Memory B cell (primary cell): ENCODE measurements at regions not wholly inside any gene's neighbourhood (a gene's known extent, or its start where the extent isn't known, plus 50 kb on each side); places are given as distances from the start of the nearest gene placed in this dataset.

Source experiments
- ATAC-seq: fragments of 150-1000 bp; cut with Tn5 transposase; 2 replicates; pipeline ENCODE4 v1.10.0; 2021; ENCODE audit warnings: low read depth, mild to moderate bottlenecking, moderate library complexity
- DNase-seq, 2 donors: peaks; one replicate each; pipeline ENCODE4 v3.0.0; 2022; ENCODE audit warnings: low spot score in 2 of 2
- H3K27ac Mint-ChIP-seq: one replicate; pipeline ENCODE4 v1.8.0; 2022; ENCODE audit warnings: mild to moderate bottlenecking, moderate library complexity, mixed read lengths
- H3K27me3 Mint-ChIP-seq: one replicate; pipeline ENCODE4 v1.8.0; 2022; ENCODE audit warnings: mixed read lengths
- H3K36me3 Mint-ChIP-seq: one replicate; pipeline ENCODE4 v1.8.0; 2022; ENCODE audit warnings: mild to moderate bottlenecking, mixed read lengths
- H3K4me1 Mint-ChIP-seq: one replicate; pipeline ENCODE4 v1.8.0; 2022; ENCODE audit warnings: mixed read lengths
- H3K4me3 Mint-ChIP-seq: one replicate; pipeline ENCODE4 v1.8.0; 2022; ENCODE audit warnings: mild to moderate bottlenecking, moderate library complexity, mixed read lengths
- H3K9me3 Mint-ChIP-seq: one replicate; pipeline ENCODE4 v1.8.0; 2022; ENCODE audit warnings: mixed read lengths

GRCh38 chr9:89813482-89813881, 208.7 kb downstream of the GADD45G start:
- H3K4me1 Mint-ChIP-seq: peaks cover 29% of the 10 kb centered on the region
- peak overlapping the region; percentile 28 for H3K27ac Mint-ChIP-seq
- ATAC-seq (no peak), DNase-seq (no peak)
- H3K27me3 Mint-ChIP-seq: peaks cover 5% of the 10 kb centered on the region
- H3K36me3 Mint-ChIP-seq: no peaks in the 10 kb centered on the region
- no peaks in the 10 kb centered on the region for H3K9me3 Mint-ChIP-seq
- H3K4me3 Mint-ChIP-seq: no peak overlapping the region

DNA sequence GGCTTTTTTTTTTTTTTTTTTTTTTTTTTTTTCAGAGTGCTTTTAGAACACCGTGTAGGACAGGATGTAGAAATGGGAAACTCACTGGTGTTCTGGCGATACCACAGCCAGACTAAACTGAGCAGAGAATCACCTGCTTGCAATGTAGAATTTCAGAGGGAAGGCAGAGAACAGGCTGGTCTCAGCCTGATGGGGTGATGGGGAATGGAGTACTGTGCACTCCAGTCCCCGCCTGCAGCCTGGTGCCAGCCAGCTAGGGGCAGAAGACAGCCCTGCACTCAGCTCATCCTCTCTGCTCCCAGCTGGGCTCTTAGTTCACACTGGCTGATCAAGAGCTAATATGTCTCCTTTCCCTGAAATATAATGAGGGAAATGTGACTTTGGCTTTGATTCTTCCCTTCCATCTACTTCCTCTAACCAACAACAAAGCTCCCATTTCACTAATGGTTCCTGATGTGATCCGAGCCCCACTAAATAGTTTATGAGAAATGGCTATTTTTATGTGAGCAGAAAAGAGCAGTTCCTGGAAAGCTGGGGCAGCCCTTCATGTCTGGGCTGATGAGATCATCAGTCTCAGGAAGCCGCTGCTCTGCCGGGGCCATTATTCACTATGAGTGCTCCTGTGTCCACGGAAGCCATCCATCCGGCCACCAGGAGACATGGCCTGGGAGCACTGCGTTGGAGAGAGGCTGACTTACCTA, 209.7 kb downstream of the GADD45G start:
- Mint-ChIP-seq H3K27me3 (peaks cover 5% of the 10 kb centered on the region), H3K36me3 (peaks cover 2% of the 10 kb centered on the region), H3K9me3 (no peaks in the 10 kb centered on the region), H3K4me1 (peaks cover 36% of the 10 kb centered on the region), H3K4me3 (no peak overlapping the region), H3K27ac (peak overlapping the region; percentile 90)
- DNase-seq (peak in 1 of 2 donors; percentile 16), ATAC-seq (no peak)

GRCh38 chr9:89815061-89815902, 210.5 kb downstream of the GADD45G start:
- H3K9me3 Mint-ChIP-seq: no peaks in the 10 kb centered on the region
- peak overlapping the region; percentile 90 for H3K27ac Mint-ChIP-seq
- H3K4me3 Mint-ChIP-seq: no peak overlapping the region
- peaks cover 6% of the 10 kb centered on the region for H3K27me3 Mint-ChIP-seq
- no peak for DNase-seq
- ATAC-seq: peak; percentile 16
- H3K4me1 Mint-ChIP-seq: peaks cover 37% of the 10 kb centered on the region
- H3K36me3 Mint-ChIP-seq: peaks cover 2% of the 10 kb centered on the region

DNA sequence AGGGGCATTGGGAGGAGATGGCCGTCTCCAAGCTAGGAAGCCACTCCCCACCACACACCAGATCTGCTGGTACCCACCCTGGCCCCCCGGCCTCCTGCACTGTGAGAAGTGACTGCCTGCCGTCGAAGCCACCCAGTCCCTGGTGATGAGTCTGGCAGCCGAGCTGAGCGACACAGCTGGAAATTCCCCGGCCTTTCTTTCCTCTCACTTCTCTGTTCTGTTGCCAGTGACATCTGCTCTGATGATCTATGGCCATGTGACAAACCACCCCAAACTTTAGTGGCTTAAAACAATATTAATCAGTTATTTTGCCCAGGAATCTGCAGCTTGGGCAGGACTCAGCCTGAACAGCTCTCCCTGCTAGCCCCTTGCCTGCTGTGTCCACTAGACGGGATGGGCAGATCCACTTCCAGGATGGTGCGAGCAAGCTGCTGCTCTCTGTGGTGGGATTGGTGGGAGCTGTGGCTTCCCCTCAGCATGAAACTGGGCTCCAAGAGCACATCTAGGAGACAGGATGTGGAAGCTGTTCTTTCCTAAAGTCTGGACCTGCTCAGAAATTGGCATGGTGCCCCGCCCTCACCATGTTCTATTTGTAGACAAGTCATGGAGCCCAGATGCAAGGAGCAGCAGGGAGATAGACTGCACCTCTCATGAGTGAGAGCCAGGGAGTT, 211.2 kb downstream of the GADD45G start:
- peaks cover 2% of the 10 kb centered on the region for H3K36me3 Mint-ChIP-seq

DNA sequence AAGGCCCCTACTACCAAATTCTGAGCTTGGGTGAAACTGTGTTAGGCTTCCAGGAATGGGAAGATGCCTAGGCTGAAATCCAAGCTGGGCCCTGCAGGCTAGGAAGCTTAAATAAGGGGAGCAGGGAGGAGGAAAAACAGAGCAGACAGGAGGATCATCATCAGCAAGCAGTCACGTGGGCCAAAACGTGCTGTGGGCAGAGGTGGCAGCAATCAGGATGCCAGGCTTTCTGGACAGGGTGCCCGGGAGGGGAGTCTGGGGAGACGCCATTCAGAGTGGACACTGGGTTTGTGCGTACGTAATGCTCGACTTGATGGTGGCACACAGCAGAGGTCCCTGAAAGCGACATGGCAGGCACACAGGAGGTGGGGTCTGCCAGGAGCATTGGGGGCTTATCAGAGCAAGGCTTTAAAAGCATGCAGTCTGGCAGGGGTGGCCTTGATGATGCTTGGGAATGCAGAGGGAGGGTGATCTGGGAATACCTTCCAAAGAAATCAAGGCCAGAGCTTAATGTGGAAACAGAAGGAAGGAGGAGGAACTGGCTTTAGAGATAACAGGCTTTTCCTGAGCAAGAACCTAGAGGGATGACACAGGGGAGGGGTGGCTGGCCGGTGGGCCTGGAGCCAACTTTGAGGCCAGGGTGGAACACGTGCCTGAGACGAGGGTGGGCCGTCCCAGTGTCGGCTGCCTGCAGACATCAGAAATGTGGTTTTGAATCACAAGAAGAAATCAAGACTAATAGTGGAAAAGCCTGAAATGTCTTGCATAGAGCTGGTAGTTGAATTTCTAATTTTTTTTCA, 212.5 kb downstream of the GADD45G start:
- Mint-ChIP-seq H3K27ac (peak overlapping the region; percentile 90), H3K36me3 (peaks cover 2% of the 10 kb centered on the region), H3K9me3 (no peaks in the 10 kb centered on the region), H3K4me3 (no peak overlapping the region), H3K27me3 (peaks cover 3% of the 10 kb centered on the region), H3K4me1 (peaks cover 39% of the 10 kb centered on the region)
- ATAC-seq (no peak), DNase-seq (no peak)

More for the DNA sequence above, 211.2 kb downstream of the GADD45G start:
- H3K27ac Mint-ChIP-seq: peak overlapping the region; percentile 90
- peak overlapping the region; percentile 4 for H3K4me3 Mint-ChIP-seq
- peaks cover 7% of the 10 kb centered on the region for H3K27me3 Mint-ChIP-seq
- peak; percentile 97 for ATAC-seq
- H3K9me3 Mint-ChIP-seq: no peaks in the 10 kb centered on the region
- peaks cover 39% of the 10 kb centered on the region for H3K4me1 Mint-ChIP-seq
- peak; percentile 74 to 84 for DNase-seq

GRCh38 chr9:89820337-89820736, 215.5 kb downstream of the GADD45G start:
- no peaks in the 10 kb centered on the region for H3K9me3 Mint-ChIP-seq
- no peak for DNase-seq
- peaks cover 2% of the 10 kb centered on the region for H3K36me3 Mint-ChIP-seq
- peaks cover 3% of the 10 kb centered on the region for H3K27me3 Mint-ChIP-seq
- ATAC-seq: no peak
- peaks cover 25% of the 10 kb centered on the region for H3K4me1 Mint-ChIP-seq
- H3K4me3 Mint-ChIP-seq: no peak overlapping the region
- H3K27ac Mint-ChIP-seq: no peak overlapping the region

- Mint-ChIP-seq H3K4me1 (peaks cover 18% of the 10 kb centered on the region), H3K27me3 (peaks cover 3% of the 10 kb centered on the region), H3K4me3 (no peak overlapping the region), H3K36me3 (peaks cover 2% of the 10 kb centered on the region), H3K27ac (no peak overlapping the region), H3K9me3 (no peaks in the 10 kb centered on the region)
- no peak for ATAC-seq
- DNase-seq: no peak
Observed at GRCh38 chr9:89821081-89821480, 216.3 kb downstream of the GADD45G start.

- DNase-seq: no peak
- ATAC-seq: no peak
- H3K4me3 Mint-ChIP-seq: no peak overlapping the region
- H3K27ac Mint-ChIP-seq: no peak overlapping the region
- peaks cover 2% of the 10 kb centered on the region for H3K36me3 Mint-ChIP-seq
- H3K9me3 Mint-ChIP-seq: no peaks in the 10 kb centered on the region
- peaks cover 3% of the 10 kb centered on the region for H3K27me3 Mint-ChIP-seq
- peaks cover 17% of the 10 kb centered on the region for H3K4me1 Mint-ChIP-seq
Observed at GRCh38 chr9:89822996-89823395, 218.2 kb downstream of the GADD45G start.

GRCh38 chr9:89825669-89826068, 220.9 kb downstream of the GADD45G start:
- no peak overlapping the region for H3K27ac Mint-ChIP-seq
- no peak overlapping the region for H3K4me3 Mint-ChIP-seq
- peaks cover 1% of the 10 kb centered on the region for H3K9me3 Mint-ChIP-seq
- ATAC-seq: no peak
- no peak for DNase-seq
- peaks cover 17% of the 10 kb centered on the region for H3K4me1 Mint-ChIP-seq
- H3K27me3 Mint-ChIP-seq: no peaks in the 10 kb centered on the region
- H3K36me3 Mint-ChIP-seq: no peaks in the 10 kb centered on the region

DNA sequence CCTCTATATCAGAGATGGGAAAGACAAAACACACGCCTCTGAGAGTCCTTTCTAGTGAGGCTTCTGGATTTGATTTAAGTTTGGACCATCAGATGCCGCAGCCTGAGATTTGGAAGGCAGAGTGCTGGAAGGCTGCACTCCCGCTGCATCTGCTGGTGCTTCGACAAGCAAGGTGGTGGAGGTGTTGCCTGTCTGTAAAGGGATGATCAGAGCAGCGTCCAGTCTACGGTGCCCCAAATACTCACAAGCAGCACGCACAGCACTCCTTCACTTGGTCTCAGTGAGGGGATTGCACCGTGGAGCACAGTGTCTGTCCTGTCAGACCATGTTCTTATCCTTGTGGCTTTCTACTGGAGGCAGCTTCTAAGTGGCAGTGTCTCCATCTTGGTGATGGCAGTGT, 221.4 kb downstream of the GADD45G start:
- Mint-ChIP-seq H3K27ac (no peak overlapping the region), H3K27me3 (no peaks in the 10 kb centered on the region), H3K4me1 (peaks cover 17% of the 10 kb centered on the region), H3K36me3 (no peaks in the 10 kb centered on the region), H3K4me3 (no peak overlapping the region), H3K9me3 (peaks cover 3% of the 10 kb centered on the region)
- ATAC-seq: no peak
- DNase-seq: no peak

- peaks cover 17% of the 10 kb centered on the region for H3K4me1 Mint-ChIP-seq
- H3K9me3 Mint-ChIP-seq: peaks cover 5% of the 10 kb centered on the region
- no peaks in the 10 kb centered on the region for H3K36me3 Mint-ChIP-seq
- DNase-seq (no peak), ATAC-seq (no peak)
- H3K4me3 Mint-ChIP-seq: no peak overlapping the region
- H3K27me3 Mint-ChIP-seq: no peaks in the 10 kb centered on the region
- no peak overlapping the region for H3K27ac Mint-ChIP-seq
Observed at GRCh38 chr9:89829346-89829745, 224.5 kb downstream of the GADD45G start.

DNA sequence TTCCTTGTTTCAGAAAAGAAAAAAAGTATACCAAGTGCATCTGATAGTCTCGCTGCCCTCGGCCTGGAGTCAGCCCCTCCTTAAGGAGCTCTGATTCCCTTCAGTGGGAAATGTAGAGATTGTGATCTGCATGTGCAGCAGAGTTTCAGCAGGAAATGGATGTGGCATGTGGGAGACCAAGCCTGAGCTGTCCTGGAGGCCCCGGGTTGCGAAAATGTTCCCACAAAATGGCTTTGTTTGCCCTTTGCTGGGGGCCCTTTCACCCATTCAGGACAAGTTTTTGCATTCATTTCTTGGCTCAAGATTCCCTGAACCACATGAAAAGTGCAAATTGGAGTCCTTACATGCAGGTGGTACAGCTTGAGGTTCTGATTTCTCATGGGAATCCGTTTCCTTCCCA, 230.9 kb downstream of the GADD45G start:
- ATAC-seq: no peak

GRCh38 chr9:89837162-89837933, 232.5 kb downstream of the GADD45G start:
- ATAC-seq: no peak
- H3K27ac Mint-ChIP-seq: no peak overlapping the region
- peaks cover 3% of the 10 kb centered on the region for H3K27me3 Mint-ChIP-seq

More for the DNA sequence above, 230.9 kb downstream of the GADD45G start:
- H3K4me3 Mint-ChIP-seq: no peak overlapping the region
- no peaks in the 10 kb centered on the region for H3K36me3 Mint-ChIP-seq
- DNase-seq: no peak
- peaks cover 4% of the 10 kb centered on the region for H3K9me3 Mint-ChIP-seq
- no peaks in the 10 kb centered on the region for H3K27me3 Mint-ChIP-seq
- no peak overlapping the region for H3K27ac Mint-ChIP-seq
- H3K4me1 Mint-ChIP-seq: no peaks in the 10 kb centered on the region

More at GRCh38 chr9:89837162-89837933, 232.5 kb downstream of the GADD45G start:
- no peak for DNase-seq
- H3K4me3 Mint-ChIP-seq: no peak overlapping the region
- H3K4me1 Mint-ChIP-seq: no peaks in the 10 kb centered on the region
- H3K36me3 Mint-ChIP-seq: no peaks in the 10 kb centered on the region
- peaks cover 2% of the 10 kb centered on the region for H3K9me3 Mint-ChIP-seq
